A549 (cell line): ENCODE measurements at regions not wholly inside any gene's neighbourhood (a gene's known extent, or its start where the extent isn't known, plus 50 kb on each side); places are given as distances from the start of the nearest gene placed in this dataset.

ENCODE experiments used
- CEBPB ChIP-seq, 2 experiments: fragments of >200 bp in 1 of 2; sonication (Bioruptor Twin) in 1 of 2; formaldehyde crosslinking in 1 of 2; IDR thresholded peaks; 2 replicates each; pipeline ENCODE4 v1.6.1; 2012 to 2016
- CTCF ChIP-seq: fragments of >200 bp; sonication (Bioruptor Twin); formaldehyde crosslinking; IDR thresholded peaks from 3 replicates; pipeline ENCODE4 v1.5.1; 2016
- HMGXB4 ChIP-seq: fragments of 250-450 bp; sonication (Bioruptor Pico); IDR thresholded peaks from 2 replicates; pipeline ENCODE4 v1.5.0; 2021; ENCODE audit warnings: mild to moderate bottlenecking, moderate library complexity, borderline replicate concordance
- JUNB ChIP-seq: fragments of >200 bp; sonication (Bioruptor Twin); formaldehyde crosslinking; IDR thresholded peaks from 2 replicates; pipeline ENCODE4 v1.6.1; 2016
- MYC ChIP-seq: IDR thresholded peaks from 2 replicates; pipeline ENCODE4 v1.6.1; 2012; ENCODE audit warnings: mild to moderate bottlenecking, inconsistent platforms, low read length, improper control_type of control experiment, borderline replicate concordance
- PBX3 ChIP-seq: IDR thresholded peaks from 2 replicates; pipeline ENCODE4 v1.6.1; 2012
- RCOR1 ChIP-seq: fragments of 150-350 bp; IDR thresholded peaks from 2 replicates; pipeline ENCODE4 v1.6.1; 2014; ENCODE audit warnings: antibody characterized with exemption, low read length, low read depth

- TF ChIP-seq CTCF: no peak
- no peak for TF ChIP-seq HMGXB4
- no peak for TF ChIP-seq MYC
- no peak for TF ChIP-seq CEBPB (IDR thresholded peaks at IDR 0.05)
- TF ChIP-seq RCOR1: no peak
- TF ChIP-seq PBX3: no peak
- TF ChIP-seq JUNB: no peak
Measured at GRCh38 chr15:62880278-62880677, 162.3 kb upstream of the TPM1 start.
